ENCODE measurements at regions not wholly inside any gene's neighbourhood (a gene's known extent, or its start where the extent isn't known, plus 50 kb on each side); places are given as distances from the start of the nearest gene placed in this dataset.

GRCh38 chr19:33921165-33921564, 124.5 kb downstream of the KCTD15 start:
- H3K27ac ChIP-seq (ENCODE audit: low read length): no peak overlapping the region
- no peaks in the 10 kb centered on the region for H3K36me3 ChIP-seq (ENCODE audit: insufficient read depth, low read length)
- H3K4me3 ChIP-seq (ENCODE audit: low read length): no peak overlapping the region
- no peaks in the 10 kb centered on the region for H4K20me1 ChIP-seq (ENCODE audit: insufficient read depth, low read depth, low read length)
- DNase-seq: no peak
- H2AFZ ChIP-seq (ENCODE audit: low read length): no peak overlapping the region
- no peak overlapping the region for H3K4me2 ChIP-seq (ENCODE audit: low read depth, low read length, poor library complexity, severe bottlenecking)
- no peak overlapping the region for H3K9ac ChIP-seq (ENCODE audit: low read length)
- no peaks in the 10 kb centered on the region for H3K79me2 ChIP-seq (ENCODE audit: low read length)
- no peaks in the 10 kb centered on the region for H3K9me3 ChIP-seq (ENCODE audit: low read length)
- H3K4me1 ChIP-seq (ENCODE audit: low read length): no peaks in the 10 kb centered on the region
- H3K27me3 ChIP-seq (ENCODE audit: low read length): no peaks in the 10 kb centered on the region
- H3K9me2 ChIP-seq (replicated peaks; ENCODE audit: insufficient read depth, low read length): no peaks in the 10 kb centered on the region

GRCh38 chr19:33926306-33926705, 129.6 kb downstream of the KCTD15 start:
- no peak overlapping the region for H3K9ac ChIP-seq (ENCODE audit: low read length)
- H3K9me3 ChIP-seq (ENCODE audit: low read length): no peaks in the 10 kb centered on the region
- DNase-seq: no peak
- no peak overlapping the region for H3K27ac ChIP-seq (ENCODE audit: low read length)
- H3K27me3 ChIP-seq (ENCODE audit: low read length): no peaks in the 10 kb centered on the region
- no peaks in the 10 kb centered on the region for H4K20me1 ChIP-seq (ENCODE audit: insufficient read depth, low read depth, low read length)
- no peaks in the 10 kb centered on the region for H3K79me2 ChIP-seq (ENCODE audit: low read length)
- no peak overlapping the region for H3K4me3 ChIP-seq (ENCODE audit: low read length)
- no peaks in the 10 kb centered on the region for H3K9me2 ChIP-seq (replicated peaks; ENCODE audit: insufficient read depth, low read length)
- no peaks in the 10 kb centered on the region for H3K4me1 ChIP-seq (ENCODE audit: low read length)
- no peaks in the 10 kb centered on the region for H3K36me3 ChIP-seq (ENCODE audit: insufficient read depth, low read length)
- no peak overlapping the region for H2AFZ ChIP-seq (ENCODE audit: low read length)
- H3K4me2 ChIP-seq (ENCODE audit: low read depth, low read length, poor library complexity, severe bottlenecking): no peak overlapping the region

- Histone ChIP-seq H3K4me2 (ENCODE audit: low read depth, low read length, poor library complexity, severe bottlenecking) (no peak overlapping the region), H3K27me3 (ENCODE audit: low read length) (no peaks in the 10 kb centered on the region), H2AFZ (ENCODE audit: low read length) (no peak overlapping the region), H3K9ac (ENCODE audit: low read length) (no peak overlapping the region), H3K9me3 (ENCODE audit: low read length) (no peaks in the 10 kb centered on the region), H3K9me2 (replicated peaks; ENCODE audit: insufficient read depth, low read length) (no peaks in the 10 kb centered on the region), H4K20me1 (ENCODE audit: insufficient read depth, low read depth, low read length) (no peaks in the 10 kb centered on the region), H3K79me2 (ENCODE audit: low read length) (no peaks in the 10 kb centered on the region), H3K27ac (ENCODE audit: low read length) (no peak overlapping the region), H3K4me3 (ENCODE audit: low read length) (no peak overlapping the region), H3K4me1 (ENCODE audit: low read length) (no peaks in the 10 kb centered on the region), H3K36me3 (ENCODE audit: insufficient read depth, low read length) (no peaks in the 10 kb centered on the region)
- no peak for DNase-seq
Measured at GRCh38 chr19:33927789-33928457, 131.3 kb downstream of the KCTD15 start.

- Histone ChIP-seq H3K9ac (ENCODE audit: low read length) (no peak overlapping the region), H3K9me2 (replicated peaks; ENCODE audit: insufficient read depth, low read length) (no peaks in the 10 kb centered on the region), H4K20me1 (ENCODE audit: insufficient read depth, low read depth, low read length) (no peaks in the 10 kb centered on the region), H3K79me2 (ENCODE audit: low read length) (no peaks in the 10 kb centered on the region), H3K27ac (ENCODE audit: low read length) (no peak overlapping the region), H3K27me3 (ENCODE audit: low read length) (no peaks in the 10 kb centered on the region), H3K9me3 (ENCODE audit: low read length) (no peaks in the 10 kb centered on the region), H3K4me3 (ENCODE audit: low read length) (no peak overlapping the region), H3K4me1 (ENCODE audit: low read length) (no peaks in the 10 kb centered on the region), H2AFZ (ENCODE audit: low read length) (no peak overlapping the region), H3K4me2 (ENCODE audit: low read depth, low read length, poor library complexity, severe bottlenecking) (no peak overlapping the region), H3K36me3 (ENCODE audit: insufficient read depth, low read length) (no peaks in the 10 kb centered on the region)
- no peak for DNase-seq
Measured at GRCh38 chr19:33928458-33928950, 131.8 kb downstream of the KCTD15 start.

- H3K4me3 ChIP-seq (ENCODE audit: low read length): no peak overlapping the region
Measured at GRCh38 chr19:33933931-33934330, 137.3 kb downstream of the KCTD15 start.

GRCh38 chr19:33938821-33939220, 142.2 kb downstream of the KCTD15 start:
- H3K9me2 ChIP-seq (replicated peaks; ENCODE audit: insufficient read depth, low read length): no peaks in the 10 kb centered on the region
- no peak overlapping the region for H3K4me2 ChIP-seq (ENCODE audit: low read depth, low read length, poor library complexity, severe bottlenecking)
- no peak overlapping the region for H3K27ac ChIP-seq (ENCODE audit: low read length)
- no peaks in the 10 kb centered on the region for H3K4me1 ChIP-seq (ENCODE audit: low read length)
- no peak overlapping the region for H3K9ac ChIP-seq (ENCODE audit: low read length)
- no peaks in the 10 kb centered on the region for H4K20me1 ChIP-seq (ENCODE audit: insufficient read depth, low read depth, low read length)
- no peaks in the 10 kb centered on the region for H3K9me3 ChIP-seq (ENCODE audit: low read length)
- H3K79me2 ChIP-seq (ENCODE audit: low read length): no peaks in the 10 kb centered on the region
- no peaks in the 10 kb centered on the region for H3K36me3 ChIP-seq (ENCODE audit: insufficient read depth, low read length)
- no peak overlapping the region for H3K4me3 ChIP-seq (ENCODE audit: low read length)
- no peaks in the 10 kb centered on the region for H3K27me3 ChIP-seq (ENCODE audit: low read length)
- DNase-seq: no peak
- H2AFZ ChIP-seq (ENCODE audit: low read length): no peak overlapping the region

More at GRCh38 chr19:33933931-33934330, 137.3 kb downstream of the KCTD15 start:
- Histone ChIP-seq H2AFZ (ENCODE audit: low read length) (no peak overlapping the region), H3K9me2 (replicated peaks; ENCODE audit: insufficient read depth, low read length) (no peaks in the 10 kb centered on the region), H3K9me3 (ENCODE audit: low read length) (no peaks in the 10 kb centered on the region), H4K20me1 (ENCODE audit: insufficient read depth, low read depth, low read length) (no peaks in the 10 kb centered on the region), H3K4me2 (ENCODE audit: low read depth, low read length, poor library complexity, severe bottlenecking) (no peak overlapping the region), H3K4me1 (ENCODE audit: low read length) (no peaks in the 10 kb centered on the region), H3K36me3 (ENCODE audit: insufficient read depth, low read length) (no peaks in the 10 kb centered on the region), H3K27me3 (ENCODE audit: low read length) (no peaks in the 10 kb centered on the region), H3K27ac (ENCODE audit: low read length) (no peak overlapping the region), H3K9ac (ENCODE audit: low read length) (no peak overlapping the region), H3K79me2 (ENCODE audit: low read length) (no peaks in the 10 kb centered on the region)
- no peak for DNase-seq

- Histone ChIP-seq H3K9ac (ENCODE audit: low read length) (no peak overlapping the region), H3K9me3 (ENCODE audit: low read length) (no peaks in the 10 kb centered on the region), H3K27ac (ENCODE audit: low read length) (no peak overlapping the region), H2AFZ (ENCODE audit: low read length) (no peak overlapping the region), H3K36me3 (ENCODE audit: insufficient read depth, low read length) (no peaks in the 10 kb centered on the region), H3K4me2 (ENCODE audit: low read depth, low read length, poor library complexity, severe bottlenecking) (no peak overlapping the region), H3K27me3 (ENCODE audit: low read length) (no peaks in the 10 kb centered on the region), H3K9me2 (replicated peaks; ENCODE audit: insufficient read depth, low read length) (no peaks in the 10 kb centered on the region), H3K79me2 (ENCODE audit: low read length) (no peaks in the 10 kb centered on the region), H4K20me1 (ENCODE audit: insufficient read depth, low read depth, low read length) (no peaks in the 10 kb centered on the region), H3K4me3 (ENCODE audit: low read length) (no peak overlapping the region), H3K4me1 (ENCODE audit: low read length) (no peaks in the 10 kb centered on the region)
- DNase-seq: no peak
Measured at GRCh38 chr19:33941133-33941532, 144.5 kb downstream of the KCTD15 start.

GRCh38 chr19:33946535-33947264, 150.0 kb downstream of the KCTD15 start:
- Histone ChIP-seq H3K36me3 (ENCODE audit: insufficient read depth, low read length) (no peaks in the 10 kb centered on the region), H4K20me1 (ENCODE audit: insufficient read depth, low read depth, low read length) (no peaks in the 10 kb centered on the region), H2AFZ (ENCODE audit: low read length) (no peak overlapping the region), H3K9me3 (ENCODE audit: low read length) (no peaks in the 10 kb centered on the region), H3K4me3 (ENCODE audit: low read length) (no peak overlapping the region), H3K9ac (ENCODE audit: low read length) (no peak overlapping the region), H3K4me2 (ENCODE audit: low read depth, low read length, poor library complexity, severe bottlenecking) (no peak overlapping the region), H3K27me3 (ENCODE audit: low read length) (no peaks in the 10 kb centered on the region), H3K4me1 (ENCODE audit: low read length) (no peaks in the 10 kb centered on the region), H3K27ac (ENCODE audit: low read length) (no peak overlapping the region), H3K9me2 (replicated peaks; ENCODE audit: insufficient read depth, low read length) (no peaks in the 10 kb centered on the region), H3K79me2 (ENCODE audit: low read length) (no peaks in the 10 kb centered on the region)
- no peak for DNase-seq

Measured in Karpas-422 (cell line).